CD4-positive, alpha-beta T cell treated with Interleukin-2 at 100 ng/mL for 4 hours (primary cell): ENCODE measurements at regions not wholly inside any gene's neighbourhood (a gene's known extent, or its start where the extent isn't known, plus 50 kb on each side); places are given as distances from the start of the nearest gene placed in this dataset.
"Not testable (repeated sequence)": the region's sequence is repeated elsewhere in the genome, so short reads cannot be mapped to it uniquely, and the experiment has no call there.

Source experiments
- DNase-seq: peaks from one replicate; pipeline ENCODE4 v3.0.0-alpha.2; 2020; ENCODE audit warnings: low spot score

- no peak for DNase-seq
Observed at GRCh38 chr12:3421191-3421978, 69.6 kb upstream of the PRMT8 start.

GRCh38 chr12:3424796-3425195 lies 66.2 kb upstream of the PRMT8 start:
- DNase-seq: not testable (repeated sequence)

GRCh38 chr12:3427956-3428355 lies 63.0 kb upstream of the PRMT8 start:
- no peak for DNase-seq

GRCh38 chr12:3428631-3429030 lies 62.4 kb upstream of the PRMT8 start:
- no peak for DNase-seq

GRCh38 chr12:3429523-3429922 lies 61.5 kb upstream of the PRMT8 start:
- not testable (repeated sequence) for DNase-seq

GRCh38 chr12:3431686-3432085 lies 59.3 kb upstream of the PRMT8 start:
- DNase-seq: no peak

GRCh38 chr12:3432176-3432742 lies 58.7 kb upstream of the PRMT8 start:
- DNase-seq: no peak

- no peak for DNase-seq
Observed at GRCh38 chr12:3432868-3433267, 58.1 kb upstream of the PRMT8 start.

GRCh38 chr12:3436461-3437065 lies 54.4 kb upstream of the PRMT8 start:
- DNase-seq: no peak

- no peak for DNase-seq
Observed at GRCh38 chr12:3437986-3438385, 53.0 kb upstream of the PRMT8 start.

- DNase-seq: no peak
Observed at GRCh38 chr12:3438401-3438800, 52.6 kb upstream of the PRMT8 start.
